Endothelial cell of umbilical vein (primary cell): ENCODE measurements at regions not wholly inside any gene's neighbourhood (a gene's known extent, or its start where the extent isn't known, plus 50 kb on each side); places are given as distances from the start of the nearest gene placed in this dataset.
A peak's percentile ranks its signal among the peaks of the same experiment; 100 is the strongest.

Experiments used
- BruUV-seq: library from RNA; stranded (reverse); fragments of 400-500 nt; replicated peaks from 2 replicates; lab custom pipeline; 2021; lab: Mats Ljungman, UMichigan
- CTCF ChIA-PET: fragments of 300-600, 350-600 bp; sonication (Branson Sonifier 250); formaldehyde crosslinking; loops from one replicate; lab custom pipeline; 2021; ENCODE audit warnings: antibody characterized with exemption, inconsistent platforms; lab: Charles Lee
- POLR2A ChIA-PET: fragments of 300-600, 350-600 bp; sonication (Branson Sonifier 250); formaldehyde crosslinking; loops from one replicate; lab custom pipeline; 2021; ENCODE audit warnings: antibody characterized with exemption, inconsistent platforms; lab: Charles Lee
- DNase-seq: peaks from one replicate; pipeline ENCODE4 v3.0.0-alpha.2; 2011; ENCODE audit warnings: low read depth, low spot score
- FAIRE-seq: peaks from 2 replicates; lab custom pipeline; 2011; peaks lifted over from hg19 to GRCh38; lab: Jason Lieb, UNC
- H2AFZ ChIP-seq: 2 replicates; pipeline ENCODE4 v1.6.0; 2012; ENCODE audit warnings: low read depth, low read length, control low read depth, inconsistent platforms
- H3K27ac ChIP-seq: 2 replicates; pipeline ENCODE4 v1.5.1; 2011; ENCODE audit warnings: low read depth, mild to moderate bottlenecking, control low read depth, low read length, moderate library complexity; ENCODE audit not compliant: insufficient read depth
- H3K27me3 ChIP-seq, 2 experiments: 2 replicates each; pipeline versions ENCODE4 v1.6.0 to v1.6.1; 2011; ENCODE audit warnings: low read length in 2 of 2, mixed read lengths in 1 of 2; ENCODE audit not compliant: control insufficient read depth in 2 of 2, insufficient read depth in 2 of 2
- H3K36me3 ChIP-seq, 2 experiments: 2 replicates in 1 of 2; 3 replicates in 1 of 2; pipeline ENCODE4 v1.5.1; 2011; ENCODE audit warnings: low read length in 2 of 2, mild to moderate bottlenecking in 1 of 2, moderate library complexity in 1 of 2; ENCODE audit not compliant: control insufficient read depth in 2 of 2, insufficient read depth in 2 of 2; ENCODE audit errors: extremely low read depth in 1 of 2
- H3K4me1 ChIP-seq: 3 replicates; pipeline ENCODE4 v1.5.1; 2011; ENCODE audit warnings: mild to moderate bottlenecking, low read length; ENCODE audit not compliant: control insufficient read depth, insufficient read depth; ENCODE audit errors: extremely low read depth
- H3K4me2 ChIP-seq: 2 replicates; pipeline ENCODE4 v1.6.1; 2011; ENCODE audit warnings: low read length, control low read depth, mixed read lengths; ENCODE audit not compliant: insufficient read depth
- H3K4me3 ChIP-seq, 3 experiments: fragments of 200-600 bp in 1 of 3; sonication (generic), shearing (Covaris generic) in 1 of 3; replicated peaks in 1 of 3; 2 replicates each; pipeline ENCODE4 v1.5.1; 2011 to 2016; ENCODE audit warnings: control low read depth in 3 of 3, low read length in 3 of 3, mild to moderate bottlenecking in 2 of 3, inconsistent platforms in 1 of 3, low read depth in 1 of 3, moderate library complexity in 1 of 3; ENCODE audit not compliant: insufficient read depth in 1 of 3
- H3K79me2 ChIP-seq: 2 replicates; pipeline ENCODE4 v1.6.0; 2012; ENCODE audit warnings: low read length, inconsistent platforms; ENCODE audit not compliant: control insufficient read depth, insufficient read depth
- H3K9ac ChIP-seq: replicated peaks from 2 replicates; pipeline ENCODE3; 2011; ENCODE audit warnings: low read length, control low read depth; ENCODE audit not compliant: insufficient read depth; ENCODE audit errors: extremely low read depth
- H3K9me1 ChIP-seq: replicated peaks from 3 replicates; pipeline ENCODE4 v1.6.0; 2011; ENCODE audit warnings: mild to moderate bottlenecking, low read length; ENCODE audit not compliant: control insufficient read depth, insufficient read depth; ENCODE audit errors: extremely low read depth
- H3K9me3 ChIP-seq: replicated peaks from 2 replicates; pipeline ENCODE4 v1.5.1; 2012; ENCODE audit warnings: low read length, inconsistent platforms; ENCODE audit not compliant: control insufficient read depth, insufficient read depth
- H4K20me1 ChIP-seq: replicated peaks from 2 replicates; pipeline ENCODE3; 2011; ENCODE audit warnings: mild to moderate bottlenecking, low read length; ENCODE audit not compliant: control insufficient read depth, insufficient read depth; ENCODE audit errors: extremely low read depth
- EZH2 ChIP-seq: IDR thresholded peaks from 2 replicates; pipeline ENCODE4 v1.6.1; 2012; ENCODE audit warnings: borderline replicate concordance, low read depth, mild to moderate bottlenecking, moderate library complexity, low read length, inconsistent platforms; ENCODE audit not compliant: severe bottlenecking
- FOS ChIP-seq: IDR thresholded peaks from 2 replicates; pipeline ENCODE4 v1.6.1; 2011; ENCODE audit warnings: mild to moderate bottlenecking, low read length, moderate library complexity, borderline replicate concordance; ENCODE audit not compliant: insufficient read depth
- GATA2 ChIP-seq: IDR thresholded peaks from 2 replicates; pipeline ENCODE4 v1.7.0; 2011; ENCODE audit warnings: low read depth, mild to moderate bottlenecking, moderate library complexity, mixed read lengths, low read length; ENCODE audit not compliant: insufficient read length, insufficient read depth
- JUN ChIP-seq: IDR thresholded peaks from 2 replicates; pipeline ENCODE4 v1.6.1; 2011; ENCODE audit warnings: borderline replicate concordance, low read depth; ENCODE audit not compliant: insufficient read length, insufficient read depth
- MYC ChIP-seq: IDR thresholded peaks from one replicate; pipeline ENCODE4 v1.6.1; 2011; ENCODE audit warnings: mild to moderate bottlenecking, low read depth, low read length
- POLR2A ChIP-seq: IDR thresholded peaks from 2 replicates; pipeline ENCODE4 v1.6.1; 2012; ENCODE audit warnings: low read depth, mild to moderate bottlenecking, control low read depth, low read length
- POLR2AphosphoS5 ChIP-seq: IDR thresholded peaks from 2 replicates; pipeline ENCODE4 v1.6.1; 2012; ENCODE audit warnings: low read depth, mild to moderate bottlenecking, control low read depth, low read length, moderate library complexity; ENCODE audit not compliant: insufficient read depth
- dilution Hi-C: fragments of 300-500 bp; cut with MboI; formaldehyde crosslinking; loops from one replicate; pipeline ENCODE4 v1.15.0; 2019; ENCODE audit warnings: low sequenced_read_pairs; ENCODE audit not compliant: extremely low pct_ligation_motif_present
- intact Hi-C: fragments of 100-400 bp; cut with micrococcal nuclease; formaldehyde crosslinking; loops from one replicate; pipeline ENCODE4 v1.10.0; 2022
- TF ChIP-seq, protein P1 (sequence below): IDR thresholded peaks from 2 replicates; pipeline ENCODE4 v1.6.1; 2011; ENCODE audit not compliant: insufficient read depth, insufficient read length
- TF ChIP-seq, protein P2 (sequence below), 2 donors: IDR thresholded peaks; 1 replicate in 1 of 2; 2 replicates in 1 of 2; pipeline ENCODE4 v1.5.1; 2011; ENCODE audit warnings: low read length in 2 of 2, mild to moderate bottlenecking in 2 of 2, moderate library complexity in 2 of 2, control low read depth in 1 of 2, inconsistent platforms in 1 of 2, low read depth in 1 of 2; ENCODE audit not compliant: insufficient read depth in 1 of 2; ENCODE audit errors: extremely low read depth in 1 of 2

DNA sequence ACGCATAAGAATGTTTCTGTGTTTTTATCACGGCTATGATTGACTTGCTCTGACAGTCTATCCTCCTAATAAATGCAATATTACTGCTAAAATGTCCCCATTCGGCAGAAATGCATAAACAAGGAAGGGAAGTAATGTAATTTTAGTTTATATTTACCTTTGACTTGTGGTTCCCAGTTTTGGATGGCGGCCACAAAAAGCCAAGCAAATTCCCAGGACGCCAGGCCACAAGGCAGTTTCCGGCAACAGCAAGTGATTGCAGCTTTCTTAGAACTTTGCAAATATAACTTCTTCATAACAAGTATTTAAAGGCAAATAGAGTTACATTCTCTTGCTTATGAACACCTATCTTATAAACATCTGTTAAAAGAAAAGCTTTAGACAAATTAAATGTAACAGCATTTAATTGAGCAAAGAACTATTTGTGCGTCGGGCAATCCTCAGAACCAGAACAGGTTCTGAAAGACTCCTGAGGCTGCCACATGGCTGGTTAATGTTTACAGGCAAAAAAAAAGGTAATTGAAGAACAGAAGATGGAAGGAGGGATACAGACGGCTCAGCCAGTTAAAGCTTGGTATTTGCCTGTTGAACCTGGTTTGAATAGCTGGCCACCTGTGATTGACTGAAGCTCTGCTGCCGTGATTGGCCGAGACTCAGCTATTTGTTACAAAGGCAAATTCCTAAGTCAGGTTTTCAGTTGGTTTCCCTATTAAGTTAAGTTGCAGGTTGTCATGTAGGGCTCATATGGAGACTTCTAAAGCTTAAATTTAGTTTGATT, 80.8 kb downstream of the C21orf91 start:
- BruUV-seq = no TSS peak
- H3K4me1 ChIP-seq = no peaks in the 10 kb centered on the region
- no peaks in the 10 kb centered on the region for H3K79me2 ChIP-seq
- H3K36me3 ChIP-seq = no peaks in the 10 kb centered on the region
- no peaks in the 10 kb centered on the region for H4K20me1 ChIP-seq
- ChIA-PET POLR2A (no interaction called here), CTCF (no interaction called here)
- no peak overlapping the region for H3K4me2 ChIP-seq
- intact Hi-C loops (no loop called here), dilution Hi-C loops (no loop called here)
- no peak overlapping the region for H3K9ac ChIP-seq
- no peak overlapping the region for H3K4me3 ChIP-seq
- H3K9me3 ChIP-seq = no peaks in the 10 kb centered on the region
- H3K9me1 ChIP-seq = no peaks in the 10 kb centered on the region
- H2AFZ ChIP-seq = no peak overlapping the region
- H3K27me3 ChIP-seq = no peaks in the 10 kb centered on the region
- DNase-seq = peak; percentile 9
- no peak for TF ChIP-seq POLR2AphosphoS5
- TF ChIP-seq, protein P1, sequence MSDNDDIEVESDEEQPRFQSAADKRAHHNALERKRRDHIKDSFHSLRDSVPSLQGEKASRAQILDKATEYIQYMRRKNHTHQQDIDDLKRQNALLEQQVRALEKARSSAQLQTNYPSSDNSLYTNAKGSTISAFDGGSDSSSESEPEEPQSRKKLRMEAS = no peak
- TF ChIP-seq MYC = no peak
- no peak for TF ChIP-seq EZH2
- no peak for TF ChIP-seq POLR2A
- no peak for TF ChIP-seq FOS
- TF ChIP-seq JUN = no peak
- no peak for TF ChIP-seq GATA2
- TF ChIP-seq, protein P2, sequence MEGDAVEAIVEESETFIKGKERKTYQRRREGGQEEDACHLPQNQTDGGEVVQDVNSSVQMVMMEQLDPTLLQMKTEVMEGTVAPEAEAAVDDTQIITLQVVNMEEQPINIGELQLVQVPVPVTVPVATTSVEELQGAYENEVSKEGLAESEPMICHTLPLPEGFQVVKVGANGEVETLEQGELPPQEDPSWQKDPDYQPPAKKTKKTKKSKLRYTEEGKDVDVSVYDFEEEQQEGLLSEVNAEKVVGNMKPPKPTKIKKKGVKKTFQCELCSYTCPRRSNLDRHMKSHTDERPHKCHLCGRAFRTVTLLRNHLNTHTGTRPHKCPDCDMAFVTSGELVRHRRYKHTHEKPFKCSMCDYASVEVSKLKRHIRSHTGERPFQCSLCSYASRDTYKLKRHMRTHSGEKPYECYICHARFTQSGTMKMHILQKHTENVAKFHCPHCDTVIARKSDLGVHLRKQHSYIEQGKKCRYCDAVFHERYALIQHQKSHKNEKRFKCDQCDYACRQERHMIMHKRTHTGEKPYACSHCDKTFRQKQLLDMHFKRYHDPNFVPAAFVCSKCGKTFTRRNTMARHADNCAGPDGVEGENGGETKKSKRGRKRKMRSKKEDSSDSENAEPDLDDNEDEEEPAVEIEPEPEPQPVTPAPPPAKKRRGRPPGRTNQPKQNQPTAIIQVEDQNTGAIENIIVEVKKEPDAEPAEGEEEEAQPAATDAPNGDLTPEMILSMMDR (IDR thresholded peaks at IDR 0.05; ENCODE audit: extremely low read depth in 1 of 2, insufficient read depth in 1 of 2, low read depth in 1 of 2, low read length in 2 of 2) = no peak
- H3K27ac ChIP-seq = no peak overlapping the region
- FAIRE-seq = no peak
